SK-N-SH (cell line): ENCODE measurements at regions not wholly inside any gene's neighbourhood (a gene's known extent, or its start where the extent isn't known, plus 50 kb on each side); places are given as distances from the start of the nearest gene placed in this dataset.

Experiments used
- CTCF ChIA-PET: fragments of 300-600, 350-600 bp; formaldehyde crosslinking; extraction: SDS; loops from one replicate; lab custom pipeline; 2021; lab: Yijun Ruan, JAX
- POLR2A ChIA-PET: fragments of 350-600 bp; sonication (Branson Sonifier 250); formaldehyde crosslinking; extraction: SDS; loops from one replicate; lab custom pipeline; 2020; ENCODE audit warnings: antibody characterized with exemption, inconsistent platforms; lab: Yijun Ruan, JAX
- DNase-seq: peaks from one replicate; pipeline ENCODE4 v3.0.0; 2012
- H2AFZ ChIP-seq: fragments of 200-600 bp; sonication (generic); 2 replicates; pipeline ENCODE4 v1.8.1; 2016; ENCODE audit warnings: antibody characterized with exemption, mild to moderate bottlenecking, low read depth
- H3F3A ChIP-seq: fragments of 200-600 bp; sonication (generic); replicated peaks from 2 replicates; pipeline ENCODE3; 2016; ENCODE audit warnings: antibody characterized with exemption, mild to moderate bottlenecking; ENCODE audit not compliant: insufficient read depth
- H3K27ac ChIP-seq, 2 experiments: fragments of 200-500 bp in 1 of 2; fragments of 200-600 bp in 1 of 2; sonication (Bioruptor generic) in 1 of 2; sonication (generic), shearing (Covaris generic) in 1 of 2; 2 replicates each; pipeline versions ENCODE4 v1.5.1 to v1.6.1; 2014 to 2016; ENCODE audit warnings: low read depth in 2 of 2, inconsistent platforms in 1 of 2, low read length in 1 of 2, mild to moderate bottlenecking in 1 of 2, mixed read lengths in 1 of 2
- H3K27me3 ChIP-seq: fragments of 200-600 bp; sonication (generic), shearing (Covaris generic); 2 replicates; pipeline ENCODE4 v1.6.1; 2016; ENCODE audit warnings: mixed run types; ENCODE audit not compliant: insufficient read depth
- H3K36me3 ChIP-seq, 2 experiments: fragments of 200-500 bp in 1 of 2; fragments of 200-600 bp in 1 of 2; sonication (Bioruptor generic) in 1 of 2; sonication (generic) in 1 of 2; replicated peaks in 1 of 2; 2 replicates each; pipeline versions ENCODE3 to v1.5.1; 2014 to 2016; ENCODE audit warnings: low read length in 1 of 2, mild to moderate bottlenecking in 1 of 2; ENCODE audit not compliant: insufficient read depth in 2 of 2, control insufficient read depth in 1 of 2
- H3K4me1 ChIP-seq, 2 experiments: fragments of 200-500 bp in 1 of 2; fragments of 200-600 bp in 1 of 2; sonication (Bioruptor generic) in 1 of 2; sonication (generic), shearing (Covaris generic) in 1 of 2; 2 replicates each; pipeline versions ENCODE4 v1.5.1 to v1.6.1; 2014 to 2016; ENCODE audit warnings: low read depth in 1 of 2, low read length in 1 of 2, mixed run types in 1 of 2; ENCODE audit not compliant: insufficient read depth in 2 of 2, control insufficient read depth in 1 of 2
- H3K4me2 ChIP-seq: fragments of 200-600 bp; sonication (generic), shearing (Covaris generic); 2 replicates; pipeline ENCODE4 v1.6.1; 2017; ENCODE audit warnings: mixed run types
- H3K4me3 ChIP-seq, 2 experiments: fragments of 200-500 bp in 1 of 2; fragments of 200-600 bp in 1 of 2; sonication (Bioruptor generic) in 1 of 2; sonication (generic), shearing (Covaris generic) in 1 of 2; 2 replicates each; pipeline versions ENCODE4 v1.5.1 to v1.8.1; 2014 to 2016; ENCODE audit warnings: low read depth in 2 of 2, inconsistent platforms in 1 of 2, low read length in 1 of 2, mild to moderate bottlenecking in 1 of 2, mixed read lengths in 1 of 2, moderate library complexity in 1 of 2
- H3K79me2 ChIP-seq: fragments of 200-600 bp; sonication (generic); 2 replicates; pipeline ENCODE4 v1.8.1; 2017; ENCODE audit warnings: mild to moderate bottlenecking; ENCODE audit not compliant: insufficient read depth
- H3K9ac ChIP-seq: fragments of 200-600 bp; sonication (generic); 2 replicates; pipeline ENCODE4 v1.6.1; 2017; ENCODE audit warnings: mixed run types
- H3K9me2 ChIP-seq: fragments of 200-600 bp; sonication (generic); 2 replicates; pipeline ENCODE4 v1.6.1; 2017; ENCODE audit warnings: mixed run types
- H3K9me3 ChIP-seq: fragments of 200-600 bp; sonication (generic); 2 replicates; pipeline ENCODE4 v1.6.1; 2017; ENCODE audit warnings: mixed run types, mild to moderate bottlenecking, moderate library complexity
- H4K20me1 ChIP-seq: fragments of 200-600 bp; sonication (generic); 2 replicates; pipeline ENCODE4 v1.6.1; 2017; ENCODE audit warnings: mild to moderate bottlenecking, mixed run types; ENCODE audit not compliant: insufficient read depth
- CHD2 ChIP-seq: fragments of 150-350 bp; IDR thresholded peaks from 2 replicates; pipeline ENCODE4 v1.6.1; 2018; ENCODE audit warnings: low read length; ENCODE audit not compliant: partially characterized antibody
- EZH2phosphoT487 ChIP-seq: fragments of 200-600 bp; sonication (generic); IDR thresholded peaks from 2 replicates; pipeline ENCODE4 v1.6.1; 2017; ENCODE audit warnings: low read depth, mixed run types, mild to moderate bottlenecking, antibody characterized with exemption, moderate library complexity, borderline replicate concordance
- GABPA ChIP-seq: IDR thresholded peaks from 2 replicates; pipeline ENCODE4 v1.4.0; 2012; ENCODE audit warnings: low read depth, mild to moderate bottlenecking
- GATA2 ChIP-seq: sonication (generic); formaldehyde crosslinking; IDR thresholded peaks from 2 replicates; pipeline ENCODE4 v1.5.0; 2020; ENCODE audit warnings: mild to moderate bottlenecking, missing genetic modification reagents
- MEF2A ChIP-seq: IDR thresholded peaks from 2 replicates; pipeline ENCODE4 v1.4.0; 2012; ENCODE audit warnings: low read depth, borderline replicate concordance
- MXI1 ChIP-seq: IDR thresholded peaks from 2 replicates; pipeline ENCODE4 v1.6.1; 2012; ENCODE audit warnings: mild to moderate bottlenecking, low read depth, low read length, improper control_type of control experiment
- NRF1 ChIP-seq: IDR thresholded peaks from 2 replicates; pipeline ENCODE4 v1.6.1; 2012; ENCODE audit warnings: low read depth, mild to moderate bottlenecking, low read length
- PBX3 ChIP-seq: IDR thresholded peaks from 2 replicates; pipeline ENCODE4; 2012
- POLR2AphosphoS5 ChIP-seq: IDR thresholded peaks from 2 replicates; pipeline ENCODE4 v1.6.1; 2012; ENCODE audit warnings: low read depth, low read length
- RAD21 ChIP-seq: IDR thresholded peaks from 2 replicates; pipeline ENCODE4 v1.6.1; 2012; ENCODE audit warnings: mild to moderate bottlenecking, low read length
- RCOR1 ChIP-seq: fragments of 150-350 bp; IDR thresholded peaks from 2 replicates; pipeline ENCODE4 v1.6.1; 2017; ENCODE audit warnings: antibody characterized with exemption, low read length
- RFX5 ChIP-seq: IDR thresholded peaks from 2 replicates; pipeline ENCODE4 v1.6.1; 2012; ENCODE audit warnings: mild to moderate bottlenecking, improper control_type of control experiment, low read length
- RXRA ChIP-seq: IDR thresholded peaks from 2 replicates; pipeline ENCODE4 v1.4.0; 2012; ENCODE audit warnings: low read depth, mild to moderate bottlenecking, borderline replicate concordance
- SIN3A ChIP-seq: IDR thresholded peaks from 2 replicates; pipeline ENCODE4 v1.6.1; 2012; ENCODE audit warnings: low read depth, mild to moderate bottlenecking, low read length, moderate library complexity, borderline replicate concordance
- SMC3 ChIP-seq: IDR thresholded peaks from 2 replicates; pipeline ENCODE4 v1.6.1; 2012; ENCODE audit warnings: low read depth, low read length, improper control_type of control experiment
- TAF1 ChIP-seq: IDR thresholded peaks from 2 replicates; pipeline ENCODE4 v1.6.1; 2012; ENCODE audit warnings: low read depth, mild to moderate bottlenecking, low read length, moderate library complexity, borderline replicate concordance
- TEAD4 ChIP-seq: IDR thresholded peaks from 2 replicates; pipeline ENCODE4 v1.4.0; 2012; ENCODE audit warnings: mild to moderate bottlenecking, borderline replicate concordance; ENCODE audit not compliant: insufficient read depth
- USF2 ChIP-seq: fragments of 150-350 bp; IDR thresholded peaks from 2 replicates; pipeline ENCODE4 v1.6.1; 2017; ENCODE audit warnings: antibody characterized with exemption, low read length, low read depth, borderline replicate concordance
- WGBS: methylation state at CpG from one replicate; pipeline ENCODE4 v1.1.6; 2017; ENCODE audit warnings: low lambda C conversion rate; 5-methylcytosine and 5-hydroxymethylcytosine counted together

- H3F3A ChIP-seq: no peaks in the 10 kb centered on the region
- no peak overlapping the region for H3K4me3 ChIP-seq
- H3K9me3 ChIP-seq: no peaks in the 10 kb centered on the region
- H3K27me3 ChIP-seq: no peaks in the 10 kb centered on the region
- H3K4me2 ChIP-seq: no peak overlapping the region
- H3K36me3 ChIP-seq: no peaks in the 10 kb centered on the region
- no peaks in the 10 kb centered on the region for H3K4me1 ChIP-seq
- no peaks in the 10 kb centered on the region for H3K79me2 ChIP-seq
- no peak overlapping the region for H3K27ac ChIP-seq
- ChIA-PET POLR2A (no interaction called here), CTCF (no interaction called here)
- H3K9ac ChIP-seq: no peak overlapping the region
- no peak for DNase-seq
- no peaks in the 10 kb centered on the region for H4K20me1 ChIP-seq
- no peak for TF ChIP-seq MEF2A
- no peak for TF ChIP-seq POLR2AphosphoS5
- no peak for TF ChIP-seq USF2
- no peak for TF ChIP-seq NRF1
- TF ChIP-seq TAF1: no peak
- no peak for TF ChIP-seq RXRA
- no peak for TF ChIP-seq RCOR1
- TF ChIP-seq PBX3: no peak
- TF ChIP-seq RAD21: no peak
- no peak for TF ChIP-seq SMC3
- TF ChIP-seq GATA2 (CRISPR knock-in tag): no peak
- no peak for TF ChIP-seq EZH2phosphoT487
- H2AFZ ChIP-seq: no peak overlapping the region
- no peaks in the 10 kb centered on the region for H3K9me2 ChIP-seq
Observed at GRCh38 chr7:131139462-131139861, 188.2 kb upstream of the MKLN1 start.

GRCh38 chr7:131141443-131141967 is 186.2 kb upstream of the MKLN1 start:
- POLR2A ChIA-PET: no interaction called here
- 86% methylated on average over 6 of the region's 6 CpGs for WGBS

More at GRCh38 chr7:131141443-131141967, 186.2 kb upstream of the MKLN1 start:
- DNase-seq: no peak
- no peak overlapping the region for H3K4me3 ChIP-seq
- TF ChIP-seq RFX5: no peak
- no peak for TF ChIP-seq TEAD4
- no peak for TF ChIP-seq EZH2phosphoT487
- no peak for TF ChIP-seq NRF1
- no peak for TF ChIP-seq MXI1
- no peak for TF ChIP-seq GABPA
- TF ChIP-seq SIN3A: no peak
- TF ChIP-seq CHD2: no peak
- H3K9ac ChIP-seq: no peak overlapping the region
- CTCF ChIA-PET: interaction anchor here (0.7 kb wide), 1 partner anchor 11 kb away, joined by 4 read pairs; no protein-coding TSS in a partner anchor
- no peaks in the 10 kb centered on the region for H4K20me1 ChIP-seq
- H3K4me1 ChIP-seq: no peaks in the 10 kb centered on the region
- H3K27ac ChIP-seq: no peak overlapping the region
- no peaks in the 10 kb centered on the region for H3K9me2 ChIP-seq
- no peaks in the 10 kb centered on the region for H3K79me2 ChIP-seq
- no peaks in the 10 kb centered on the region for H3K36me3 ChIP-seq
- H3K9me3 ChIP-seq: no peaks in the 10 kb centered on the region
- no peak overlapping the region for H3K4me2 ChIP-seq
- H2AFZ ChIP-seq: no peak overlapping the region
- H3F3A ChIP-seq: no peaks in the 10 kb centered on the region
- H3K27me3 ChIP-seq: no peaks in the 10 kb centered on the region
